HG03064 (cell line): ENCODE measurements at regions not wholly inside any gene's neighbourhood (a gene's known extent, or its start where the extent isn't known, plus 50 kb on each side); places are given as distances from the start of the nearest gene placed in this dataset.

Source experiments
- ATAC-seq: cut with Tn5 transposase; IDR thresholded peaks from one replicate; pipeline ENCODE4 v1.9.1; 2021; ENCODE audit warnings: low read depth; ENCODE audit not compliant: unreplicated experiment

GRCh38 chr12:40551466-40551865 lies 140.8 kb upstream of the CNTN1 start:
- no peak for ATAC-seq

DNA sequence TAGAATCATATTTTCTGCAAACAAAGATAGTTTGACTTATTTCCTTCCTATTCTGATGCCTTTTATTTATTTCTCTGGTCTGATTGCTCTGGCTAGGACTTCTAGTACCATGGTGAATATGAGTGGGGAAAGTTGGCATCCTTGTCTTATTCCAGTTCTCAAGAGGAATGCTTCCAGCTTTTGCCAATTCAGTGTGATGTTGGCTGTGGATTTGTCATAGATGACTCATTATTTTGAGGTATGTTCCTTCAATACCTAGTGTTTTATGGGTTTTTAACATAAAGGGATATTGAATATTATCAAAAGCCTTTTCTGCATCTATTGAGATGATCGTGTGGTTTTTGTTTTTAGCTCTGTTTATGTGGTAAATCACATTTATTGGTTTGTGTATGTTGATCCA lies 139.4 kb upstream of the CNTN1 start:
- ATAC-seq, result no peak

DNA sequence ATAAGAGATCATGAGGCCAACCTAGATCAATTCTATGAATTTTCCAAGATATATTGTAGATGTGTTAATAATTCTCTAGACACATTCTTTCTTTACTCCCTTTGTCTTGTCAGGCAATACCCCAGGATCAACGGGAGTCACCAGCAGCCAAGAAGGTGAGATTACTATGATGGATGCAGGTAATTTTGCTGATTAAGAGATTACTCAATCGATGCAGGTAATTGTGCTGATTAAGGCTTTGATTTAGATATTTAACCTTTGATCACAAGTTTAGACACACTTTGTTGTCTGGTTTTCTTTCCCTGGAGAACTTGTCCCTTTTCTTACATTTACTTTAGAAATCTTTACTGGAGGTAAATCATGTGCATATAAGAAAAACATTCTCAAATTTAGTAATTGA lies 134.3 kb upstream of the CNTN1 start:
- no peak for ATAC-seq

DNA sequence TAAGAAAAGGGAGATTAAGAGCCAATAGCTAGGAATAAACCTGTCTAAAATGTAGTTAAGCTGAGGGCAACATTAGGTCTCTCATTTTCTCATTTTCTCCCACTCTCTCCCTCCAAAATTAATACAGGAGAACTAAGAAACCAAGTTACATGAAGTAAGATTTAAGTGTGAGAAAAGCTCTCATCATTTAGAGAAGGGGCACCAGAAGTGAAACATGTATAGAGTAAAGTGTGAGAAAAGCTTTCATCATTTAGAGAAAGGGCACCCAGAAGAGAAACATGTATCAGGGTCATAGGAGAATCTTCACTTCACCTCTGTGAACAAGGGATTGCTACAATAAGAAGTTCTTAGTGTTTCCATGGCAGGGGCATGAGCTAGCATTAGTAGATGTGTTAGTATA lies 132.4 kb upstream of the CNTN1 start:
- no peak for ATAC-seq

DNA sequence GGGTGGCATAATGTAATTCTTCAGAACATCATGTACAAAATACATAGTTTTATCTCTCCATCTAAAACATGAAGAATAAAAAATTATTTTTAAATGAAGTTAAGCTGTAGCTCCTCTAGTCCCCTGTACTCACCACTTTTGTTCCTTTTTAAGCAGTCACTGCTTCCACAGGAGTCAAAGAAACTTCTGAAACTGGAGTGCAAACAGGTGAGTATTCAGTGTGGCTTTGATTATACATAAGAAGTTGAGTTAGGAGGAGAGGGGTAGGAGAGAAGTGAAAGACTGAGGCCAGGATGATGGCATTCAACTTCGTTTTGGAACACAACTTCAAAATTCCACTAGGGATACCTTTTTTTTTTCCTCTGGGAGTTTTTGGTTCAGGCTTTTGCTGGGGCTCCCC lies 131.4 kb upstream of the CNTN1 start:
- ATAC-seq, result no peak

DNA sequence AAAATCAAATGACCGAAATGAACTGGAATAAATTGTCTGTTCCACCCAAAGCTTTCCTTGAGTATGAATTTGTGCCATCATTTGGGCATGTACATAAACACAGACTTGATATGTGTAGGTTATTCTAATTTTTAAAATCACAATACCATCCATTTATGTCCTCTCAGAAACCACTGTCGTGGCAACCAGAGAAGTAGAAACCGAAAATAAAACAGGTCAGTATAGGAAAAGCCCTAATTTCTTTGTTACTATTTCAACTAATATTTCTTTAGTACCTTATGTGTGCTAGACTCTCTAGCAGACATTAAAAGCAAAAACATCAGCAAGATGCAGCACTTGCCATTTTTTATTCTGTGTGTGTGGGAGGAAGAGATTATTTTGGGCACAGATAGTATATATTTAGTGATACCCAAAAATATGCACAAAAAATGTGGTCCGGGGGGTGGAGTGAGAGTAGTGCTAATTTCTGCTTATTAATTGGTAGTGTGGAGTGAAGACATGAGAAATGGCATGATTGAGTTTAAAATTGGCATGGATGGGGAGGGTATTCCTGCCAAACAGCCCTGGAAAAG lies 130.8 kb upstream of the CNTN1 start:
- no peak for ATAC-seq

DNA sequence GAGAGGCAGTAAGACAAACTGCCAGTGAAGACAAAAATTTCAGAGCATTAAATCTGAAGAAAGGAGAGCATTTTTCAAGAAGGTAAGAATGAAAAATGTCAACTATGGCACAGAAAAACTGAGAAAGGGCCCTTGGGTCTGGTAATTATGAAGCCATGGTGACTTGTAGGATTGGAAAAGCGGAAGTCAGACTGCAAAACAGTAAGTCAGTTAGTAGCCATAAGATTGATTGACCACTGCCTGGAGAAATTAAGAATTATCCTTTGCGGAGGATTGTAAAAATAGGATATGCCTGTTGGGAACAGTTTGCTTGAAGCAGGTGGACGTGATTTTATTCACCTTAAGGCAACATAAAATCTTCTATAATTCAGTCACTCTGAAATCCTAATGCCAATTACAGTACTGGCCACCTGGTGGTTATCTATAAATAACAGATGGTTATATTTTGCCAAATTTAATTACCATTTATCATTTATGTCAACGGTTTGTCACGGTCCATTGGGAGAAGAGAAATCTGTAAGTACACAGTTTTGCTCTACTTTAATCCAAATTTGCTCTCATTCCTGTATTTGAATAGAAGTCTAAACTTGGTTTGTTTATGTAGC lies 127.1 kb upstream of the CNTN1 start:
- ATAC-seq, result no peak

DNA sequence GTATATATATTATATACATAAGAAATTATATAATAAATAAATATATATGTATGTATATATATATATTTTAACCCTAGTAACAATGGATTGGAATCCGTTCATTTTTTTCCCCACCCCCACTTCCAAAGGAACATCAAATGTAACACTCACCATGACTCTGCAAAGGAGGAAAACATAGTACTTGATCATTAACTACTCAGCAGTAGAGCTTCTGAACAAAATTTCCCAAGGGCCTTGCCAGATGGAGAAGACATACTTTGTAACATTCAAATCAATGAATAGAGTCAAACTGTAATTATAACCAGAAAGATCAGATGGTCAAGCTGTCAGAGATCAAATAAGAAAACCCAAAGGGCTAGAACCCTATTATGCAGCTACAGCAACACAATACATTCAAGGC lies 126.0 kb upstream of the CNTN1 start:
- ATAC-seq, result no peak

- ATAC-seq, result no peak
These were observed 122.5 kb upstream of the CNTN1 start for GRCh38 chr12:40569626-40570179.

DNA sequence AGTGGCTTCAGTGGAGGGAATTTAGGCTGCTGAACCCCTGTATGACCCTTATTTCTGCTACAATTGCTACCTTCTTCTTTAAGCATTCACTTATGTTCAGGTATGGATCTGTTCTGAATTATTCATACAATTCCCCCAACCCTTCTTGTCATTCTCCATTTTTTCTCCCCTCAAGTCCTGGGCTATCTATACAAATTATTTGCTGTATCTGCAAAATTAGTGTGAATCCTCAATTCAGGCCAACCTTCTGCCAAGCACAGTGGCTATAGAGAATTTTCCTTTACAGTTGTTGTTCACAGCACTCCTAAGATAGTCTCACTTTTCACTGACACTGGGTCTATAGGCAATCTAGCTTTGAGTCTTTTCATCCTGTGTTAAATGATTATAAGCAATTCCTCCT lies 119.2 kb upstream of the CNTN1 start:
- ATAC-seq, result no peak

GRCh38 chr12:40575987-40576386 lies 116.3 kb upstream of the CNTN1 start:
- no peak for ATAC-seq

GRCh38 chr12:40577834-40578233 lies 114.4 kb upstream of the CNTN1 start:
- no peak for ATAC-seq

DNA sequence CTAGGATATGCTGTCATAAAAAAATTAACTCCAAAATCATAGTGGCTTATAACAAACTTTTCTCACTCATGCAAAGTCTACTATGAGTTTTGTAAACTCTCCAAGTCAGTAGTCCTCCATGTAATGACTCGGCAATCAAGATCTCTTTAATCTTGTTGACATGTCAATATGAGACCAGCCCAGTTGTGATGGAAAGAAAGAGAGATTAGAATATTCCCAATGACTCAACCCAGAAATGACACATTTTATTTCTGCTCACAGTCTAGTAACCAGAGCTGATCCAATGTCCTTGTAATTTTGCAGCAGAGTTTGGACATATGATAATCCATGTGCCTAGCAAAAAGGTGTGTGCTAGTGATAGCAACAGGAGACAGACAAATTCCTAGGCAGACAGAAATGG lies 112.6 kb upstream of the CNTN1 start:
- ATAC-seq, result no peak

DNA sequence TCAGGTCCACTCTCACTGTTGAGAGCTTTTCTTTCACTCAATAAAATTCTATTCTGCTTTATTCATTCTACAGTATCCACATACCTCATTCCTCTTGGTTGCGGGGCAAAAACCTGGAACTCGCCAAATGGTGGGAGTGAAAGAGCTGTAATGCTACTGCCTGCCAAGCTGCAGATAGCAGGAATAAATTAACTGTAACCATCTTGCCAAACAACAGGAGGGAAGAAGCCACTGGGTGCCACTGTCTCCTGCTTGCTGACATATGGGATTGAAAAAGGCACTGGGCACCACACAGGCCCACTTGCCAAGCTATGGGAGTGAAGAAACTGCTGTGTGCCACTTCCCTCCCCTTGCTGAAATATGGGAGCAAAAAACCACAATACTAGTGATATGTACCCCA lies 111.9 kb upstream of the CNTN1 start:
- no peak for ATAC-seq

GRCh38 chr12:40581889-40582288 lies 110.3 kb upstream of the CNTN1 start:
- ATAC-seq, result no peak

GRCh38 chr12:40583743-40584142 lies 108.5 kb upstream of the CNTN1 start:
- no peak for ATAC-seq

GRCh38 chr12:40584763-40585162 lies 107.5 kb upstream of the CNTN1 start:
- ATAC-seq, result no peak

GRCh38 chr12:40586823-40587222 lies 105.4 kb upstream of the CNTN1 start:
- no peak for ATAC-seq

GRCh38 chr12:40587421-40587820 lies 104.8 kb upstream of the CNTN1 start:
- ATAC-seq, result no peak

DNA sequence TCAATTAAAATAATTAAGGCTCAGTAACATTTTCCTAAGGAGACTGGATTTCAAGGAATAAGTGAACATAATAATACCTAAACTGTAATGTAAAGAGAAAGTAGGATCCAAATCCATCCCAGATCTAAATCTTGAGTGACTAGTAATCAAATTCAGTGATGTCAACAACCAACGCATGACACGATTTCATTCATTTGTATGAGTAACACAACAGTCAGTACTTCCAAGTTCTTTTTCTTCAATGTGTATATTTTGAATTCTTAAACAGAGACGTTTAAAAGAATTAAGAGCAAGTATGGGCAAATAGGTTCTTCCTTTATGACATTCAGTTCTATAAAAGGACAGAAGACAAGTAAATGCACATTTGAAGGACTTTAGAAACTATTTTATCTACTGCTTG lies 104.3 kb upstream of the CNTN1 start:
- ATAC-seq, result no peak

DNA sequence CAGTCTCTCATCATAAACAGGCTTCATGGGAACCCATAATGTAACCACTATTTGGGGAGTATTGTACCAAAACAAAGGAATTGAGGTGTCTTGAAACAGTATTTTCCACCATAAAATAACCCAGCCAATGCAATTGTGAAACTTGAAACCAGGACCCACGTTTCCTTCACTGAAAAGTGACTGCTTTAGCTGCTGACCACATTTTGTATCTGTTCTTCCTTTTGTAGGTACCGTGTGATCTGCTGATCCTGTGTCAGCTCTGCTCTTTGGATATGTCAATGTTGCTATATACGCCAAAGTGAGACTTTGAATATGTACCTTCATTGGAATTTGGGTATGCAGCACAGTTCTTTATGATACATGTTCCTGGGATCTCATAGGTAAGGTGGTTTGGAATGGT lies 95.1 kb upstream of the CNTN1 start:
- no peak for ATAC-seq

DNA sequence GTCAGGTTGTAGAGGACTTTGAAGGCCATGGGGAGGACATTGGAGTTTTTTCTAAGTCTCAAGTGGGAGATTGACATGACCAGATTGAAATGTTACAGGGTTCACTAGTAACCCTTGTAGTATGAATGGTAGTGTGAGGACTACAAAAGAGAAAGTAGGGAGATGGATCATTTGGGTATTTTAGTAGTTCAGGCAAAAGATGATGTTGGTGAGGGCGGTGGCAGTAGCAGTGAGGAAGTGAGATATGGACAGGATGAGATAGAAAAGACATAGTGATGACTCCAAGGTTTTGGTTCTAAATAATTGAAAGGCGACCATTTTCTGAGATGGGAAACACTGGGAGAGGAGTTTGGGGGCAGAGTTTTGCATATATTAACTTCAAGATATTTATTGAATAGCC lies 94.2 kb upstream of the CNTN1 start:
- ATAC-seq, result no peak

- no peak for ATAC-seq
These were observed 89.7 kb upstream of the CNTN1 start for GRCh38 chr12:40602562-40602961.
